K562 (cell line): ENCODE measurements at regions not wholly inside any gene's neighbourhood (a gene's known extent, or its start where the extent isn't known, plus 50 kb on each side); places are given as distances from the start of the nearest gene placed in this dataset.

ENCODE experiments used
- CBX2 ChIP-seq: fragments of 200-600 bp; sonication (generic); IDR thresholded peaks from one replicate; pipeline ENCODE4 v1.6.1; 2012; ENCODE audit warnings: mild to moderate bottlenecking, low read length, inconsistent platforms; ENCODE audit not compliant: insufficient read depth, poor library complexity, severe bottlenecking
- GTF2F1 ChIP-seq: IDR thresholded peaks from 2 replicates; pipeline ENCODE4 v1.6.1; 2011; ENCODE audit warnings: low read depth, low read length, improper control_type of control experiment
- POLR2G ChIP-seq: fragments of 200-400 bp; formaldehyde crosslinking; IDR thresholded peaks from 2 replicates; pipeline ENCODE4 v1.6.1; 2017; ENCODE audit warnings: low read depth, mild to moderate bottlenecking, antibody characterized with exemption, low read length, moderate library complexity
- SIRT6 ChIP-seq: IDR thresholded peaks from one replicate; pipeline ENCODE4 v1.6.1; 2012; ENCODE audit warnings: low read depth, mild to moderate bottlenecking, control low read depth, inconsistent platforms, low read length, moderate library complexity
- TCFL5 ChIP-seq: fragments of 250-450 bp; sonication (Bioruptor Pico); conservative IDR thresholded peaks from 2 replicates; pipeline ENCODE4 v1.6.1; 2021; ENCODE audit warnings: mild to moderate bottlenecking, moderate library complexity, matching md5 sums
- ZC3H8 ChIP-seq: fragments of 450-650 bp; IDR thresholded peaks from 2 replicates; pipeline ENCODE4 v1.6.1; 2017
- ZFP91 ChIP-seq: sonication (generic); formaldehyde crosslinking; IDR thresholded peaks from 2 replicates; pipeline ENCODE4 v1.8.0; 2022; ENCODE audit warnings: mild to moderate bottlenecking, missing genetic modification reagents
- ZNF143 ChIP-seq: sonication (generic); formaldehyde crosslinking; IDR thresholded peaks from 2 replicates; pipeline ENCODE4 v1.9.0; 2022; ENCODE audit warnings: mild to moderate bottlenecking, missing genetic modification reagents
- ZNF318 ChIP-seq, 2 experiments: fragments of 450-650 bp; IDR thresholded peaks; 2 replicates each; pipeline ENCODE4 v1.6.1; 2016; ENCODE audit warnings: mild to moderate bottlenecking in 2 of 2, borderline replicate concordance in 1 of 2, low read depth in 1 of 2, moderate library complexity in 1 of 2
- ZNF407 ChIP-seq: fragments of 450-650 bp; IDR thresholded peaks from 2 replicates; pipeline ENCODE4 v1.6.1; 2016; ENCODE audit warnings: low read depth

GRCh38 chr17:77083531-77083930 is 57.2 kb upstream of the SEC14L1 start (continued):
- TF ChIP-seq ZNF318 (IDR thresholded peaks at IDR 0.05; ENCODE audit: borderline replicate concordance in 1 of 2, low read depth in 1 of 2) (no peak), ZC3H8 (no peak), SIRT6 (no peak), POLR2G (no peak), CBX2 (no peak), TCFL5 (CRISPR knock-in tag) (no peak), GTF2F1 (no peak), ZFP91 (no peak), ZNF143 (CRISPR knock-in tag) (no peak), ZNF407 (no peak)
